Activated naive CD8-positive, alpha-beta T cell (primary cell): ENCODE measurements at regions not wholly inside any gene's neighbourhood (a gene's known extent, or its start where the extent isn't known, plus 50 kb on each side); places are given as distances from the start of the nearest gene placed in this dataset.
"Not testable (repeated sequence)": the region's sequence is repeated elsewhere in the genome, so short reads cannot be mapped to it uniquely, and the experiment has no call there.

Experiments
- H3K27ac Mint-ChIP-seq: one replicate; pipeline ENCODE4 v1.8.0; 2021; ENCODE audit warnings: mixed read lengths
- H3K27me3 Mint-ChIP-seq: one replicate; pipeline ENCODE4 v1.8.0; 2021; ENCODE audit warnings: mixed read lengths
- H3K36me3 Mint-ChIP-seq: one replicate; pipeline ENCODE4 v1.8.0; 2021; ENCODE audit warnings: mixed read lengths
- H3K4me1 Mint-ChIP-seq: one replicate; pipeline ENCODE4 v1.8.0; 2021; ENCODE audit warnings: low read depth, mixed read lengths
- H3K4me3 Mint-ChIP-seq: one replicate; pipeline ENCODE4 v1.8.0; 2021; ENCODE audit warnings: mild to moderate bottlenecking, mixed read lengths
- H3K9me3 Mint-ChIP-seq: one replicate; pipeline ENCODE4 v1.8.0; 2021; ENCODE audit warnings: low read depth, mixed read lengths

DNA sequence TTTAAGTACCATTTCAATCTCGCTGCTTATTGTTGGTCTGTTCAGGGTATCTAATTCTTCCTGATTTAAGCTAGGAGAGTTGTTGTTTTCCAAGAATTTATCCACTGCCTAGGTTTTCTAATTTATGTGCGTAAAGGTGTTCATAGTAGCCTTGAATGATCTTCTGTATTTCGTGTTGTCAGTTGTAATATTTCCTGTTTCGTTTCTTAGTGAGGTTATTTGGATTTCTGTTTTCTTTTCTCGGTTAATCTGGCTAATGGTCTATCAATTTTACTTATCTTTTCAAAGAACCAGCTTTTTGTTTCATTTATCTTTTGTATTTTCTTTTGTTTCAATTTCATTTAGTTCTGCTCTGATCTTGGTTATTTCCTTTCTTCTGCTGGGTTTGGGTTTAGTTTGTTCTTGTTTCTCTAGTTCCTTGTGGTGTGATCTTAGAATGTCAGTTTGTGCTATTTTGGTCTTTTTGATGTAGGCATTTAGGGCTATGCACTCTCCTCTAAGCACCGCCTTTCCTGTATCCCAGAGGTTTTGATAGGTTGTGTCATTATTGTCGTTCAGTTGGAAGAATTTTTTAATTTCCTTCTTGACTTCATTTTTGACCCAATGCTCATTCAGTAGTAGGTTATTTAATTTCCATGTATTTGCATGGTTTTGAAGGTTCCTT is 92.5 kb upstream of the CSRP2 start:
- H3K4me3 Mint-ChIP-seq: peak overlapping the region; percentile 40
- not testable (repeated sequence) for H3K27ac Mint-ChIP-seq

DNA sequence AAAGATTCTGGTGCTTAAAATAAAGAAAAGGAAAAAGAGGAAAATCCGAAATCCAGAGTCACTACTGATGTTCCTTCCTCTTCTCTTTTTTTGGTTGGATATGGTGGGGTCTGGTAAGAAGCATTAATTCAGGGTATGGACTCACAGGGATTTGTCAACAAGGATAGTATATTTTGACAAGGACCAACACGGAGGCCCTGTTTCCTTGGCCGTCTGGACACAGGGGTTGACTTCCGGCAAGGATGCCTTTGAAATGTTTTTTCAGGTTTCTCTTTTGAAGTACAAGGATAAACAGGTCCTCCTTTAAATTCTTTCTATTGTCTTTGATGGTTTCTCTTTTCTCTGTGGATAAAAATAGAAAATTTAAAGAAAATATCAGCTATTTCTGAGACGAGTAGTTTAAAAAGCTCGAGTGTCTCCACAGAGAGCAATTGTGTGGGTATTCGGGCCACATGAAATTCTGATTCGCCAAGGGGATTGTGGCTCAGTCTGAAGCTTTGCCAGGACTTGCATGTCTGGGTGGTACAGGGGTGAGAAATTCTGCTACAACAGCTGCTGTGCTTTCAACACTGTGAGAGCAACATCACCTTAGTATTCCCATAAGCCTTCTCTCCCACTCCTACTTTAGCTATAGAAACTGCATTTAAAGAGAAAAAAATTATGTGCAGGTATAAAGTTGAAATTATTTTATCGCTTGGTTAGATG is 88.5 kb upstream of the CSRP2 start:
- Mint-ChIP-seq H3K4me1 (peaks cover 19% of the 10 kb centered on the region), H3K4me3 (no peak overlapping the region), H3K27ac (no peak overlapping the region), H3K27me3 (no peaks in the 10 kb centered on the region), H3K36me3 (peaks cover 5% of the 10 kb centered on the region), H3K9me3 (no peaks in the 10 kb centered on the region)

More for the DNA sequence above, 92.5 kb upstream of the CSRP2 start:
- not testable (repeated sequence) for H3K9me3 Mint-ChIP-seq, H3K36me3 Mint-ChIP-seq, H3K27me3 Mint-ChIP-seq
- peaks cover 22% of the 10 kb centered on the region for H3K4me1 Mint-ChIP-seq

DNA sequence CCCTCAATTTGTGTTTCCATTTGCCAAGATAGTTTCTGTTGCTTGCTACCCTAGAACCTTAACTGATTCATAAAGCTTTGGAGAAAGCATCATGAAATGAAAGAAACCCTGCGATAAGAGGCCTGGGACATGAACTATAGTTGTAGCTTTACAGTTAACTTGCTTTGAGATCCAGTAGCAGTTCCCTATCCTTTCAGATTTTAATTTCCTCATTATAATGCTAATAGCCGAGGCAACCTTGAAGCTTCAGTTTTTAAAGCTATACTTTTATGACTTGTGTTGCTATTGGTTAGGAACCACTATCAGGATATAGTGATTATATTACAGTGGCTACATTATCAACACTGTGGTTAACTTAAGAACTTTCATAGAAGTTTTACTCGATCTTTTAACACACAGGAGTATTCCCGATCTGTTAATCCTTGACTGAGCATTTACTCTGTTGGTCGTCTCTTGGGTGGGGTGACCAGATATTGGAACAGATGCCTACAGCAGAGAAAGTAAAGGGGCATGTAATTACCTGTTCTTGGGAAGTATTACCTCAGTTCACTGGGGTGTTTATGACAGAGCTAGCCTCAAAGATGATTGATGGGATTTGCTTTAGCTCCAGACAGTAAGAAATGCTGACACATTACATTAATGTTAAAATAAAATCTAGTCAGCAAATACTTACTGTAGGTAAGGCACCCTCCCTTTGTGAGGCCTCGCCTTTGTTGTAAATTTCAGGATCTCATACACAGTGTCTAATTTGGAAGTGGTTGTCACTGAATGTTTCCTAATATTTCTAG is 86.2 kb upstream of the CSRP2 start:
- Mint-ChIP-seq H3K4me3 (no peak overlapping the region), H3K27ac (no peak overlapping the region), H3K4me1 (no peaks in the 10 kb centered on the region), H3K27me3 (no peaks in the 10 kb centered on the region), H3K9me3 (no peaks in the 10 kb centered on the region), H3K36me3 (peaks cover 5% of the 10 kb centered on the region)

DNA sequence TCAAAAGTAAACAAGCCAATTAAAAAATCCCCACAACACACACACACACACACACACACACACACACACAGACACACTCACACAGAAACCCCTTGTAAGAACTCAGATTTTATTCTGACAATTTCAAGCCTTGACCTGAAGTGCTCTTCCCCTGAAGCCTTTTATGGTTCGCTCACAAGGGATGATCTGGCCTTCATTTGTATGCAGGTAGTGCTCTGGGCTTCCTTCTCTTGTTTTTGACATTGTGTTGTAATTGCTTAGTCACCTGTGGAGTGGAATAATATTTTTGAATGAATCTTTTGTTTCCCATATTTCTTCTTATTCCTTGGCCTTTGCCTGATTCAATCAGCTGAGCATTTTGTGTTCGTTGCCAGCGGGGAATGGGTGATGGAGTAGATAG is 83.3 kb upstream of the CSRP2 start:
- no peaks in the 10 kb centered on the region for H3K27me3 Mint-ChIP-seq
- no peaks in the 10 kb centered on the region for H3K9me3 Mint-ChIP-seq
- H3K36me3 Mint-ChIP-seq: no peaks in the 10 kb centered on the region
- no peaks in the 10 kb centered on the region for H3K4me1 Mint-ChIP-seq
- no peak overlapping the region for H3K4me3 Mint-ChIP-seq
- H3K27ac Mint-ChIP-seq: no peak overlapping the region

DNA sequence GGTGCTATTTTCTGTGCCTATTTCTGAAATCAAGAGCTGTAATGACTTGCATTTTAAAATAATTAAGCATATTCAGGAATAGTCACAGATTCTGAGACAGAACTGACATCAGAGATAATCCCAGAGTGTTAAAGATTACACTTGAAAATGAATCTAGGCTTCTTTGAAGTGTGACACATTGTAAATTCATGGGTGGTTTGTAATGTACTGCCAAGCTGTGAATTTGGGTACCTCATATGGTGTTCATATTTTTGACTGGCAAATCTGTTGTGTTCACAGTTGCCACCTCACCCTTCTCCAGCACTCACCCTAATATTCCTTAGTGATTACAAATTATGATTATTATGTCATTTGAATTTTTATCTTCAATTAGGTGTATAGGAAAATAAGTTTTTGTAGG is 78.5 kb upstream of the CSRP2 start:
- Mint-ChIP-seq H3K4me1 (no peaks in the 10 kb centered on the region), H3K4me3 (no peak overlapping the region), H3K9me3 (no peaks in the 10 kb centered on the region), H3K27me3 (peaks cover 6% of the 10 kb centered on the region), H3K36me3 (no peaks in the 10 kb centered on the region), H3K27ac (no peak overlapping the region)

DNA sequence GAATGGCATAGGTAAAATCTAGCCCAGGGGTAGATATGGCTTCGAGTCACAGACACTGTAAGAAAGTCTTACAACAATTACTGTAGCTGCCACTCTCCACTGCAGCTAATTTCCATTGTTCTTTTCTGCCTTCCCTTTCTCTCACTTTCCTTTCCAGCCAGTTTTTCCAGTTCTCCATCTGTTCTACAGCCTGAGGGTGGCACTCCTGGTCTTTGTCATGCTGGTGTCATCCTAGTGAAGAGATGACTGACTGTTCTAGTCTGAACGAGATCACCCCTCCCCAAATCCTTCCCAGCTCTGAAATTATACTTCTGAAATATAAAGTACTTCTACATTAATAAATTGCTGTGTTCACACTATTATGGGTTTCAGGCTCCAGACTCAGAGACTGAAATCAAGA is 74.2 kb upstream of the CSRP2 start:
- no peaks in the 10 kb centered on the region for H3K9me3 Mint-ChIP-seq
- peaks cover 13% of the 10 kb centered on the region for H3K27me3 Mint-ChIP-seq
- no peaks in the 10 kb centered on the region for H3K4me1 Mint-ChIP-seq
- no peak overlapping the region for H3K27ac Mint-ChIP-seq
- no peak overlapping the region for H3K4me3 Mint-ChIP-seq
- H3K36me3 Mint-ChIP-seq: no peaks in the 10 kb centered on the region

DNA sequence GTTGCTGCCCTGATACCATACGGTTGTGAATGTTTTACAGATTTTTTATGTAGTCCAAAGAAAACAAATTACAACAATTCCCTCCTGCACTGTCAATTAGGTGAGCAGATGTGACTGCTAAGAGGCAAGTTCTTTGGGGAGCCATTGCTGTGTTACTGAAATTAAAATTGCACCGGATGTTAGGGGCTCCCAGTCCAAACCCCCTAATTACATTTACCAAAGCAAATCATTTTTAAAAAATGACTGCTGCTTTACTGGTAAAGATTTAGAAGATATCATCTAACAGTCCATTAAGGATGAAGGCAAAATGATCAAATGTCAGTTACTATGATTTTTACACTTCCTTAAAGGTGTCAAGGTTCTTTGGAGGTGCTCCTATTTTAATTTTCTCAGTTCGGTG is 70.1 kb upstream of the CSRP2 start:
- Mint-ChIP-seq H3K27ac (no peak overlapping the region), H3K4me3 (no peak overlapping the region), H3K9me3 (no peaks in the 10 kb centered on the region)

DNA sequence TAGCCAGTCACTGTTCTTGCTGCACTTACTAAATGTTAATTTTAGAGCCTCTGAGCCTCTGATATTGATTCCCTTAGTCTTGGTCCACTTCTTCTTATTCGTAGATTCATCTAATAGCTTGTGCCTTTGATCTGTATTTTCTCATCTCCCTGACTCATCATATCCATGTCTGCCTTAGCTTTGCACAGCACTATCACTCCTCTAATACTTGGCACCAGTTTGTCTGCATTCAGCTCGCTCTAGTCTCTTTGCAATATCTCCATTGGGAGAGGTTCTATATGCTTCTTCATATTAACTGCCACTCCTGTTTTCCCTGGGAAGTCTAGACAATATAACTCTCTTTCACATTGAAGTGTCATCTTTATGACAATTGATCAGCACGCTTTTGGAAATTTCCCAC is 68.5 kb upstream of the CSRP2 start:
- H3K4me3 Mint-ChIP-seq: no peak overlapping the region
- no peak overlapping the region for H3K27ac Mint-ChIP-seq
- H3K4me1 Mint-ChIP-seq: no peaks in the 10 kb centered on the region
- H3K27me3 Mint-ChIP-seq: peaks cover 7% of the 10 kb centered on the region
- H3K9me3 Mint-ChIP-seq: no peaks in the 10 kb centered on the region
- no peaks in the 10 kb centered on the region for H3K36me3 Mint-ChIP-seq

More for the DNA sequence above, 70.1 kb upstream of the CSRP2 start:
- Mint-ChIP-seq H3K36me3 (no peaks in the 10 kb centered on the region), H3K4me1 (no peaks in the 10 kb centered on the region), H3K27me3 (peaks cover 11% of the 10 kb centered on the region)

DNA sequence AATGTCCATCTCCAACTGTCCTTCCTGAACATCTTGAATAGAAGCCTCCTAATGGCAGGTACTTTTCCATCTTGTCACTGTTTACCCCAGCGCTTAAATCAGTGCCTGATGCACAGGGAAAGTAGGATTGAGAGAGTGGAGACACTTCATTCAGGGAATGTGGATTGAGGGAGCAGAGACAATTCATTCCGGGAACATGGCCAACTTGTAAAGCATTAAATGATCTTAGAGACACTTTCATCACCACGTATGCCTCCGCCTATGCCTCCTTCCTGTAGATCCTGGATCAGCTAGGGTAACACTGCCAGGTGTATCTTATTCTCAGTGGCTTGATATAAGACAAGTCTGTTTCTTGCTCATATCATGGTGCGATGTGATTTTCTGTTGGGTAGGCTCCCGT is 67.6 kb upstream of the CSRP2 start:
- no peaks in the 10 kb centered on the region for H3K9me3 Mint-ChIP-seq
- no peaks in the 10 kb centered on the region for H3K4me1 Mint-ChIP-seq

DNA sequence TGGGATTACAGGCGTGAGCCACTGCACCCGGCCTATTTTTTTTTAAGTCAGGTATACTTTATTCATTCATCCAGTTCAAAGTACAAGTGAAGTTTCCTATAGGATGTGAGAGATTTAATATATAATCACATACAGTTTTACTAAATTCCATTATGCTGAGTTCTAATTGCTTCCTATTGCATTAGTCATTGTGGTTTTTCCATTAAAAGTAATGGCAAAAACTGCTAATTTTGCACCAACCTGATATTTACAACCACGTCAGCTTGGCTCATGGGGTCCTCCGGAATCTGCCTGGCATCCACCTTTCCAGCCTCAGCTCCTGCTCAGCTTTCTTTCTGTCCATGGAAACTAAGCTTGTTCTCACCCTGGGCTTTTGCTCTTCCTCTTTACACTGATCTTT is 67.0 kb upstream of the CSRP2 start:
- H3K27ac Mint-ChIP-seq: no peak overlapping the region
- no peaks in the 10 kb centered on the region for H3K4me1 Mint-ChIP-seq
- H3K36me3 Mint-ChIP-seq: no peaks in the 10 kb centered on the region
- peaks cover 4% of the 10 kb centered on the region for H3K27me3 Mint-ChIP-seq
- no peaks in the 10 kb centered on the region for H3K9me3 Mint-ChIP-seq
- no peak overlapping the region for H3K4me3 Mint-ChIP-seq

More for the DNA sequence above, 67.6 kb upstream of the CSRP2 start:
- Mint-ChIP-seq H3K4me3 (no peak overlapping the region), H3K27me3 (peaks cover 4% of the 10 kb centered on the region), H3K36me3 (no peaks in the 10 kb centered on the region), H3K27ac (no peak overlapping the region)

DNA sequence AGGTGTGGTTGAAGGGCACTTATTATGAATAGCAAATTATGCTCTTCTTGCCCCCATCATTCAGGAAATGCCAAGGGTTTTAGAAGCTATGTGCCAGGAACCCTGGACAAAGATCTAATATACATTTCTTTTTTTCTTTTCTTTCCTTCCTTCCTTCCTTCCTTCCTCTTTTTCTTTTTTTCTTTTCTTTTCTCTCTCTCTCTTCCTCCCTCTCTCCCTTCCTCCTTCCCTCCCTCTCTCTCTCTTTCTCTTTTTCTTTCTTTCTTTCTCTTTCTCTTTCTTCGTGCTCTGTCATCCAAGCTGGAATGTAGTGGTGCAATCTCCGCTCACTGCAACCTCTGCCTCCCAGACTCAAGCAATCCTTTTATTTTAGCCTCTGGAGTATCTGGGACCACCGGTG is 66.1 kb upstream of the CSRP2 start:
- no peak overlapping the region for H3K4me3 Mint-ChIP-seq
- H3K36me3 Mint-ChIP-seq: no peaks in the 10 kb centered on the region
- H3K27me3 Mint-ChIP-seq: peaks cover under 1% of the 10 kb centered on the region
- H3K27ac Mint-ChIP-seq: no peak overlapping the region
- H3K9me3 Mint-ChIP-seq: no peaks in the 10 kb centered on the region
- no peaks in the 10 kb centered on the region for H3K4me1 Mint-ChIP-seq

DNA sequence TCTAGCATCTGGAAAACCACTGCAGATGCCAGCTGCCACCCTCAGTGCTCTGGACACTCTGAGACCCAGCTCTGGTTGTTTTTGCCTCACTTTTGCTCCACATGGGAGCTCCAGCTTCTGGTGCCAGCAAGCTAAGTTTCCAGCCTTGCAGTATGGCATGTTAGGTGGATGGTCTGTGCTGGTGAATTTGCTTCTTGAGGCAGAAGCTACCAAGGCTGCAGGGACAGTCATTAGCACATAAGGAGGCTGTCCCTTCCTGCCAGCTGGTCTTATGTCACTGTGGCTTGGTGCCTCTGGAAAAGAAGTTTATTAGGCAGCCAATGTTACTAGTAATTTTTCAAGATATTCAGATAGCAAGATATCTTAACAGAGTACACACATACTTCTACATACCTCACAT is 64.2 kb upstream of the CSRP2 start:
- no peaks in the 10 kb centered on the region for H3K9me3 Mint-ChIP-seq
- H3K4me3 Mint-ChIP-seq: no peak overlapping the region
- no peaks in the 10 kb centered on the region for H3K27me3 Mint-ChIP-seq
- H3K4me1 Mint-ChIP-seq: no peaks in the 10 kb centered on the region
- no peak overlapping the region for H3K27ac Mint-ChIP-seq
- H3K36me3 Mint-ChIP-seq: no peaks in the 10 kb centered on the region

DNA sequence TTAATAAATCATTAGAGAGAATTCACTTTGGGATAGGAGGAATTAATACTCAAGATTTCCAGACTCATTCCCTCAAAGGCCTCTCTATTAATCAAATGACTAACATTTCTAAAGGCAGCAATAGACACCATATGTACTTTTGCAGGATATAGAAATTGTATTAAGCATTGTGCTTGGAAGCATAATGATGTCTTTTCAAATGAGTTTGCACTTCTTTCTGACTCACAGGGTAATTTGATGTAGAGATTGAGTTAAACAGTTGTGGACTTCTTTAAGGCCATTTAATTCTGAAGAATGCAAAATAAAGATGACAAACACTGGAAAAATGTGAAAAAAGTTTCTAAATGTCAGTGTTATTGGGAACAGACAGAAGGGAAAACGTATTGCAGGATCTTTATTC is 63.4 kb upstream of the CSRP2 start:
- H3K27me3 Mint-ChIP-seq: no peaks in the 10 kb centered on the region
- H3K27ac Mint-ChIP-seq: no peak overlapping the region
- no peaks in the 10 kb centered on the region for H3K36me3 Mint-ChIP-seq
- no peaks in the 10 kb centered on the region for H3K4me1 Mint-ChIP-seq
- H3K9me3 Mint-ChIP-seq: no peaks in the 10 kb centered on the region
- no peak overlapping the region for H3K4me3 Mint-ChIP-seq

DNA sequence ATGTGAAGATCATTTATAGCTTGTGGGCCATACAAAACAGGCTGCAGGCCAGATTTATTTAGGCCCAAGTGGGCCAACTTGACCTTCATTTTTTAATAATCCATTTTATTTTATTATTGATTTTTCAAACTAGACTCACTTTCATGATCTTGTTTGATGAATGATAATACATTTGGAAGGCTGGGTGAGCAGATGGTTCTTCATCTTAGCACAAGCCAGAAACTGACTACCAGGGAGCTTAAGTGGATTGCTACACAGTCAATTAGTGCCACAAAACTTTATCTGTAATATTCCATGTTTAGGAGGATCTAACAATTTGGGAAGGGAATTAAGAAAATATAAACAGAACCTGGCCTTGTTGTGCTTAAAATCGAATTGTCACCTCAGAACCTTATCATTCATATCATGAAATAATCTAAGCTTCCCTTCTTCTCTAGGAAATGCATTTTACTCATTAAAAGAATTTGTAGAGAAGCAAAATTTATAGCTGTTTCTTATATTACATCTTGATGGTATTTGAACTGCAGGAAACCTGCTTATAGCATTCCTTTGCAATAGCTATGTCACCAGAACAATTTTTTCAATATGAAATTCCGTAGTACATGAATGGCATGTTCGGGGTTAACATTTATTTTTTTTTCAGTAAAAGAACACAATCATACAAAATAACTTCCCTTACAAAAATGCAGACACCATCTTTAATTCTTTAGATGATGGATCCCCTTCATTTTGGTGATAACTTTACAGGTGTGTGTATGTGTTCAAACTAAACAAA is 62.0 kb upstream of the CSRP2 start:
- H3K27ac Mint-ChIP-seq: no peak overlapping the region
- no peaks in the 10 kb centered on the region for H3K36me3 Mint-ChIP-seq
- no peaks in the 10 kb centered on the region for H3K9me3 Mint-ChIP-seq
- H3K4me1 Mint-ChIP-seq: no peaks in the 10 kb centered on the region
- no peaks in the 10 kb centered on the region for H3K27me3 Mint-ChIP-seq
- no peak overlapping the region for H3K4me3 Mint-ChIP-seq

DNA sequence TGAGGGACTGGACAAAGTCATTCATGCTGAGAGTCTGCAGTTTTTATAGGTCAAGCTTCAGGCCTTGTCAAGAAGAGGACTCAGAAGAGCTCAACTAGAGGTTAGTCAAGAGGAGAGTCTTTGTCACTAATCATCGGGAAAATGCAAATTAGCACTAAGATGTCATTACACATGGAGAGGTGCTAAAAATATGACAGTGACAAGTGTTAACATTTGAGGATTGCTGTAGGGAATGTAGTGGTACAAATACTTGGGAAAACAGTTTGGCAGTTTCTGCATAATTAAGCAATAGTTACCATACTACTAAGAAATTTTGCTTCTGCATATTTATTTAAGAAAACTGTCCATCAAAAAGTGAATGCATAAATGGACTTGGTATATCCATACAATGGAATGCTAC is 60.9 kb upstream of the CSRP2 start:
- Mint-ChIP-seq H3K27me3 (no peaks in the 10 kb centered on the region), H3K27ac (no peak overlapping the region), H3K9me3 (no peaks in the 10 kb centered on the region), H3K36me3 (no peaks in the 10 kb centered on the region), H3K4me3 (no peak overlapping the region), H3K4me1 (no peaks in the 10 kb centered on the region)
